AG04450 (cell line): ENCODE measurements at regions not wholly inside any gene's neighbourhood (a gene's known extent, or its start where the extent isn't known, plus 50 kb on each side); places are given as distances from the start of the nearest gene placed in this dataset.

Experiments used
- CTCF ChIA-PET: fragments of 300-600, 350-600 bp; formaldehyde crosslinking; extraction: SDS; loops from one replicate; lab custom pipeline; 2022; ENCODE audit warnings: antibody characterized with exemption, inconsistent platforms; lab: Charles Lee
- POLR2A ChIA-PET: fragments of 350-600 bp; formaldehyde crosslinking; extraction: SDS; loops from one replicate; lab custom pipeline; 2021; ENCODE audit warnings: antibody characterized with exemption, inconsistent platforms; lab: Yijun Ruan, JAX
- DNase-seq: peaks from one replicate; pipeline ENCODE4 v3.0.0-alpha.2; 2011; ENCODE audit warnings: low read depth, low spot score
- H3K27ac ChIP-seq: one replicate; pipeline ENCODE4 v1.5.1; 2012; ENCODE audit warnings: low read depth, low read length, control low read depth
- H3K27me3 ChIP-seq: one replicate; pipeline ENCODE4 v1.6.0; 2012; ENCODE audit warnings: low read length; ENCODE audit not compliant: control insufficient read depth, insufficient read depth
- H3K4me3 ChIP-seq: 2 replicates; pipeline ENCODE4 v1.5.1; 2011; ENCODE audit warnings: mild to moderate bottlenecking, low read depth, low read length, control low read depth
- H3K9me3 ChIP-seq: 2 replicates; pipeline ENCODE4 v1.5.1; 2012; ENCODE audit warnings: low read length; ENCODE audit not compliant: control insufficient read depth, insufficient read depth
- CTCF ChIP-seq: IDR thresholded peaks from 2 replicates; pipeline ENCODE4 v1.5.1; 2011; ENCODE audit warnings: low read depth, low read length, control low read depth, inconsistent platforms

- Histone ChIP-seq H3K27me3 (no peaks in the 10 kb centered on the region), H3K9me3 (no peaks in the 10 kb centered on the region), H3K4me3 (no peak overlapping the region), H3K27ac (no peak overlapping the region)
- POLR2A ChIA-PET, result no interaction called here
- CTCF ChIA-PET, result interaction anchor here (1.1 kb wide), 1 partner anchor 12 kb away, joined by 3 read pairs; no protein-coding TSS in a partner anchor
- DNase-seq, result no peak
- TF ChIP-seq CTCF, result no peak
These were observed 65.3 kb upstream of the CCDC85A start for GRCh38 chr2:56118474-56118873.

- DNase-seq, result no peak
- H3K9me3 ChIP-seq, result no peaks in the 10 kb centered on the region
- H3K4me3 ChIP-seq, result no peak overlapping the region
- no peak overlapping the region for H3K27ac ChIP-seq
- H3K27me3 ChIP-seq, result no peaks in the 10 kb centered on the region
- CTCF ChIA-PET, result interaction anchor here (1.5 to 2.2 kb wide), 2 partner anchors 8 to 404 kb away, joined by 6 to 8 read pairs; no protein-coding TSS in a partner anchor
- TF ChIP-seq CTCF, result no peak
- POLR2A ChIA-PET, result no interaction called here
These were observed 61.8 kb upstream of the CCDC85A start for GRCh38 chr2:56121995-56122394.

- no peak for TF ChIP-seq CTCF
- Histone ChIP-seq H3K27ac (no peak overlapping the region), H3K9me3 (no peaks in the 10 kb centered on the region), H3K27me3 (no peaks in the 10 kb centered on the region), H3K4me3 (no peak overlapping the region)
- CTCF ChIA-PET, result interaction anchor here (2.2 kb wide), 1 partner anchor 405 kb away, joined by 8 read pairs; no protein-coding TSS in a partner anchor
- DNase-seq, result no peak
- POLR2A ChIA-PET, result interaction anchor here (0.6 kb wide), 1 partner anchor 442 kb away, joined by 3 read pairs; no protein-coding TSS in a partner anchor
These were observed 60.3 kb upstream of the CCDC85A start for GRCh38 chr2:56123538-56123937.

GRCh38 chr2:56127010-56127409 is 56.8 kb upstream of the CCDC85A start:
- no peak overlapping the region for H3K27ac ChIP-seq
- POLR2A ChIA-PET, result no interaction called here

More at GRCh38 chr2:56127010-56127409, 56.8 kb upstream of the CCDC85A start:
- Histone ChIP-seq H3K4me3 (no peak overlapping the region), H3K9me3 (no peaks in the 10 kb centered on the region), H3K27me3 (no peaks in the 10 kb centered on the region)
- no peak for TF ChIP-seq CTCF
- CTCF ChIA-PET, result interaction anchor here (0.5 kb wide), 1 partner anchor 47 kb away, joined by 3 read pairs; no protein-coding TSS in a partner anchor
- no peak for DNase-seq
